Putamen (tissue), 1 donor: ENCODE measurements at regions not wholly inside any gene's neighbourhood (a gene's known extent, or its start where the extent isn't known, plus 50 kb on each side); places are given as distances from the start of the nearest gene placed in this dataset.

ENCODE experiments used
- DNase-seq: peaks from one replicate; pipeline ENCODE4 v3.0.0-alpha.2; 2016; ENCODE audit warnings: low spot score

GRCh38 chr7:10696064-10696463 lies 277.6 kb upstream of the PHF14 start:
- DNase-seq: no peak

- no peak for DNase-seq
Observed at GRCh38 chr7:10703059-10703458, 270.6 kb upstream of the PHF14 start.

- no peak for DNase-seq
Observed at GRCh38 chr7:10703981-10704380, 269.7 kb upstream of the PHF14 start.

GRCh38 chr7:10704653-10705052 lies 269.0 kb upstream of the PHF14 start:
- no peak for DNase-seq

- no peak for DNase-seq
Observed at GRCh38 chr7:10706875-10707493, 266.7 kb upstream of the PHF14 start.

GRCh38 chr7:10707519-10707918 lies 266.2 kb upstream of the PHF14 start:
- no peak for DNase-seq

GRCh38 chr7:10708447-10708846 lies 265.2 kb upstream of the PHF14 start:
- DNase-seq: no peak

- DNase-seq: no peak
Observed at GRCh38 chr7:10718768-10719167, 254.9 kb upstream of the PHF14 start.

- no peak for DNase-seq
Observed at GRCh38 chr7:10720042-10720441, 253.6 kb upstream of the PHF14 start.

- no peak for DNase-seq
Observed at GRCh38 chr7:10721289-10721688, 252.4 kb upstream of the PHF14 start.

GRCh38 chr7:10723832-10724231 lies 249.8 kb upstream of the PHF14 start:
- no peak for DNase-seq

- DNase-seq: no peak
Observed at GRCh38 chr7:10724449-10724848, 249.2 kb upstream of the PHF14 start.

- DNase-seq: no peak
Observed at GRCh38 chr7:10727636-10728035, 246.0 kb upstream of the PHF14 start.

GRCh38 chr7:10731253-10731773 lies 242.4 kb upstream of the PHF14 start:
- no peak for DNase-seq

- DNase-seq: no peak
Observed at GRCh38 chr7:10733747-10734146, 239.9 kb upstream of the PHF14 start.

GRCh38 chr7:10734595-10734994 lies 239.1 kb upstream of the PHF14 start:
- DNase-seq: no peak

- no peak for DNase-seq
Observed at GRCh38 chr7:10739401-10739800, 234.3 kb upstream of the PHF14 start.

GRCh38 chr7:10740805-10741204 lies 232.9 kb upstream of the PHF14 start:
- no peak for DNase-seq

GRCh38 chr7:10756981-10757380 lies 216.7 kb upstream of the PHF14 start:
- DNase-seq: peak; percentile 9

GRCh38 chr7:10759120-10759519 lies 214.6 kb upstream of the PHF14 start:
- no peak for DNase-seq

GRCh38 chr7:10767771-10768170 lies 205.9 kb upstream of the PHF14 start:
- no peak for DNase-seq

- DNase-seq: peak; percentile 21
Observed at GRCh38 chr7:10770176-10770575, 203.5 kb upstream of the PHF14 start.

GRCh38 chr7:10773430-10773829 lies 200.2 kb upstream of the PHF14 start:
- no peak for DNase-seq
